ENCODE measurements at regions not wholly inside any gene's neighbourhood (a gene's known extent, or its start where the extent isn't known, plus 50 kb on each side); places are given as distances from the start of the nearest gene placed in this dataset.

- Histone ChIP-seq H3K9ac (ENCODE audit: low read length) (no peak overlapping the region), H4K20me1 (ENCODE audit: low read depth, low read length) (no peaks in the 10 kb centered on the region), H3K27me3 (ENCODE audit: low read length) (no peaks in the 10 kb centered on the region), H3K36me3 (ENCODE audit: low read length) (no peaks in the 10 kb centered on the region), H3F3A (ENCODE audit: insufficient read depth) (no peaks in the 10 kb centered on the region), H3K4me2 (ENCODE audit: low read depth, low read length, poor library complexity, severe bottlenecking) (no peak overlapping the region), H3K9me2 (replicated peaks; ENCODE audit: insufficient read depth, low read length) (no peaks in the 10 kb centered on the region), H3K27ac (ENCODE audit: low read depth, low read length) (no peak overlapping the region), H3K9me3 (ENCODE audit: insufficient read depth, low read length) (no peaks in the 10 kb centered on the region), H2AFZ (ENCODE audit: low read depth, low read length, severe bottlenecking) (no peak overlapping the region), H3K4me3 (ENCODE audit: insufficient read depth, low read length, poor library complexity, severe bottlenecking) (no peak overlapping the region), H3K79me2 (ENCODE audit: insufficient read depth, low read length) (no peaks in the 10 kb centered on the region)
- no peak for TF ChIP-seq CTCF (IDR thresholded peaks at IDR 0.05; ENCODE audit: insufficient read depth, low read length, poor library complexity, severe bottlenecking)
- no peak for TF ChIP-seq EZH2phosphoT487 (conservative IDR thresholded peaks at IDR 0.05; ENCODE audit: low read length)
Measured at GRCh38 chr20:40472905-40473304, 216.1 kb downstream of the MAFB start.

- no peak overlapping the region for H3K9ac ChIP-seq (ENCODE audit: low read length)
- no peak overlapping the region for H3K4me3 ChIP-seq (ENCODE audit: insufficient read depth, low read length, poor library complexity, severe bottlenecking)
- H3K27ac ChIP-seq (ENCODE audit: low read depth, low read length) = no peak overlapping the region
- H3K79me2 ChIP-seq (ENCODE audit: insufficient read depth, low read length) = no peaks in the 10 kb centered on the region
- no peaks in the 10 kb centered on the region for H3K9me2 ChIP-seq (replicated peaks; ENCODE audit: insufficient read depth, low read length)
- no peak overlapping the region for H3K4me2 ChIP-seq (ENCODE audit: low read depth, low read length, poor library complexity, severe bottlenecking)
- no peak overlapping the region for H2AFZ ChIP-seq (ENCODE audit: low read depth, low read length, severe bottlenecking)
- H3K27me3 ChIP-seq (ENCODE audit: low read length) = no peaks in the 10 kb centered on the region
- H3K36me3 ChIP-seq (ENCODE audit: low read length) = no peaks in the 10 kb centered on the region
- H4K20me1 ChIP-seq (ENCODE audit: low read depth, low read length) = no peaks in the 10 kb centered on the region
- TF ChIP-seq CTCF (IDR thresholded peaks at IDR 0.05; ENCODE audit: insufficient read depth, low read length, poor library complexity, severe bottlenecking) (no peak), EZH2phosphoT487 (conservative IDR thresholded peaks at IDR 0.05; ENCODE audit: low read length) (no peak)
- H3K9me3 ChIP-seq (ENCODE audit: insufficient read depth, low read length) = no peaks in the 10 kb centered on the region
- no peaks in the 10 kb centered on the region for H3F3A ChIP-seq (ENCODE audit: insufficient read depth)
Measured at GRCh38 chr20:40471261-40471629, 217.8 kb downstream of the MAFB start.

GRCh38 chr20:40470445-40471260 is 218.4 kb downstream of the MAFB start:
- no peaks in the 10 kb centered on the region for H4K20me1 ChIP-seq (ENCODE audit: low read depth, low read length)
- H3K27me3 ChIP-seq (ENCODE audit: low read length) = no peaks in the 10 kb centered on the region
- H3K9ac ChIP-seq (ENCODE audit: low read length) = no peak overlapping the region
- H3K36me3 ChIP-seq (ENCODE audit: low read length) = no peaks in the 10 kb centered on the region
- no peaks in the 10 kb centered on the region for H3K79me2 ChIP-seq (ENCODE audit: insufficient read depth, low read length)
- H2AFZ ChIP-seq (ENCODE audit: low read depth, low read length, severe bottlenecking) = no peak overlapping the region
- no peaks in the 10 kb centered on the region for H3F3A ChIP-seq (ENCODE audit: insufficient read depth)
- no peaks in the 10 kb centered on the region for H3K9me2 ChIP-seq (replicated peaks; ENCODE audit: insufficient read depth, low read length)
- H3K4me3 ChIP-seq (ENCODE audit: insufficient read depth, low read length, poor library complexity, severe bottlenecking) = no peak overlapping the region
- H3K9me3 ChIP-seq (ENCODE audit: insufficient read depth, low read length) = no peaks in the 10 kb centered on the region
- no peak overlapping the region for H3K4me2 ChIP-seq (ENCODE audit: low read depth, low read length, poor library complexity, severe bottlenecking)
- TF ChIP-seq EZH2phosphoT487 (conservative IDR thresholded peaks at IDR 0.05; ENCODE audit: low read length) (no peak), CTCF (IDR thresholded peaks at IDR 0.05; ENCODE audit: insufficient read depth, low read length, poor library complexity, severe bottlenecking) (no peak)
- no peak overlapping the region for H3K27ac ChIP-seq (ENCODE audit: low read depth, low read length)

All from SU-DHL-6 (cell line).